Gastroesophageal sphincter (tissue), 3 donors: ENCODE measurements at regions not wholly inside any gene's neighbourhood (a gene's known extent, or its start where the extent isn't known, plus 50 kb on each side); places are given as distances from the start of the nearest gene placed in this dataset.

Experiments used
- POLR2A ChIP-seq, 2 donors: fragments of 450-650 bp; IDR thresholded peaks; one replicate each; pipeline ENCODE4 v1.6.1; 2017; ENCODE audit warnings: antibody characterized with exemption in 2 of 2, mild to moderate bottlenecking in 2 of 2, moderate library complexity in 1 of 2
- POLR2AphosphoS5 ChIP-seq: sonication (generic); formaldehyde crosslinking; IDR thresholded peaks from one replicate; pipeline ENCODE4 v1.6.1; 2017; ENCODE audit warnings: antibody characterized with exemption
- TF ChIP-seq, protein P1 (sequence below), 4 experiments: fragments of 200-600 bp in 2 of 4; fragments of 450-650 bp in 2 of 4; sonication (generic) in 1 of 4; IDR thresholded peaks; one replicate each; pipeline ENCODE4 v1.5.1; 2017 to 2019; ENCODE audit warnings: antibody characterized with exemption in 4 of 4, mild to moderate bottlenecking in 2 of 4, moderate library complexity in 2 of 4

- TF ChIP-seq, protein P1, sequence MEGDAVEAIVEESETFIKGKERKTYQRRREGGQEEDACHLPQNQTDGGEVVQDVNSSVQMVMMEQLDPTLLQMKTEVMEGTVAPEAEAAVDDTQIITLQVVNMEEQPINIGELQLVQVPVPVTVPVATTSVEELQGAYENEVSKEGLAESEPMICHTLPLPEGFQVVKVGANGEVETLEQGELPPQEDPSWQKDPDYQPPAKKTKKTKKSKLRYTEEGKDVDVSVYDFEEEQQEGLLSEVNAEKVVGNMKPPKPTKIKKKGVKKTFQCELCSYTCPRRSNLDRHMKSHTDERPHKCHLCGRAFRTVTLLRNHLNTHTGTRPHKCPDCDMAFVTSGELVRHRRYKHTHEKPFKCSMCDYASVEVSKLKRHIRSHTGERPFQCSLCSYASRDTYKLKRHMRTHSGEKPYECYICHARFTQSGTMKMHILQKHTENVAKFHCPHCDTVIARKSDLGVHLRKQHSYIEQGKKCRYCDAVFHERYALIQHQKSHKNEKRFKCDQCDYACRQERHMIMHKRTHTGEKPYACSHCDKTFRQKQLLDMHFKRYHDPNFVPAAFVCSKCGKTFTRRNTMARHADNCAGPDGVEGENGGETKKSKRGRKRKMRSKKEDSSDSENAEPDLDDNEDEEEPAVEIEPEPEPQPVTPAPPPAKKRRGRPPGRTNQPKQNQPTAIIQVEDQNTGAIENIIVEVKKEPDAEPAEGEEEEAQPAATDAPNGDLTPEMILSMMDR (IDR thresholded peaks at IDR 0.05): no peak
- no peak for TF ChIP-seq POLR2A (IDR thresholded peaks at IDR 0.05)
- TF ChIP-seq POLR2AphosphoS5: no peak
Measured at GRCh38 chr5:163889369-163889768, 383.9 kb downstream of the MAT2B start.
